DND-41 (cell line): ENCODE measurements at regions not wholly inside any gene's neighbourhood (a gene's known extent, or its start where the extent isn't known, plus 50 kb on each side); places are given as distances from the start of the nearest gene placed in this dataset.

Experiments used
- ATAC-seq: fragments of 200-7000 bp; cut with Tn5 transposase; 3 replicates; pipeline ENCODE4 v1.9.1; 2021; ENCODE audit warnings: low read depth; ENCODE audit not compliant: insufficient read depth
- DNase-seq: peaks from one replicate; pipeline ENCODE4 v3.0.0-alpha.2; 2020
- H2AFZ ChIP-seq: 2 replicates; pipeline ENCODE4 v1.6.0; 2012; ENCODE audit warnings: low read depth, low read length
- H3K27ac ChIP-seq: 2 replicates; pipeline ENCODE4 v1.5.1; 2012; ENCODE audit warnings: low read length, inconsistent platforms
- H3K27me3 ChIP-seq: fragments of 200-600 bp; sonication (generic); 2 replicates; pipeline ENCODE4 v1.6.0; 2012; ENCODE audit warnings: low read length, mild to moderate bottlenecking, inconsistent platforms; ENCODE audit not compliant: insufficient read depth, poor library complexity
- H3K36me3 ChIP-seq: 2 replicates; pipeline ENCODE4 v1.5.1; 2012; ENCODE audit warnings: low read length, inconsistent platforms; ENCODE audit not compliant: insufficient read depth
- H3K4me1 ChIP-seq: 2 replicates; pipeline ENCODE4 v1.5.1; 2012; ENCODE audit warnings: mild to moderate bottlenecking, low read length; ENCODE audit not compliant: insufficient read depth
- H3K4me2 ChIP-seq: 2 replicates; pipeline ENCODE4 v1.6.0; 2012; ENCODE audit warnings: mild to moderate bottlenecking, moderate library complexity, low read length, inconsistent platforms; ENCODE audit not compliant: insufficient read depth
- H3K4me3 ChIP-seq, 2 experiments: fragments of 200-600 bp in 1 of 2; shearing (Covaris generic) in 1 of 2; 2 replicates each; pipeline ENCODE4 v1.5.1; 2012 to 2016; ENCODE audit warnings: inconsistent platforms in 2 of 2, low read length in 2 of 2, mild to moderate bottlenecking in 2 of 2, low read depth in 1 of 2, moderate library complexity in 1 of 2
- H3K79me2 ChIP-seq: 2 replicates; pipeline ENCODE4 v1.6.0; 2012; ENCODE audit warnings: low read length, inconsistent platforms; ENCODE audit not compliant: insufficient read depth
- H3K9ac ChIP-seq: 2 replicates; pipeline ENCODE4 v1.6.0; 2012; ENCODE audit warnings: low read depth, mild to moderate bottlenecking, inconsistent platforms, low read length, moderate library complexity
- H3K9me3 ChIP-seq: 2 replicates; pipeline ENCODE4 v1.5.1; 2012; ENCODE audit warnings: low read length, moderate library complexity, mild to moderate bottlenecking, inconsistent platforms; ENCODE audit not compliant: insufficient read depth, severe bottlenecking
- H4K20me1 ChIP-seq: 2 replicates; pipeline ENCODE4 v1.6.0; 2012; ENCODE audit warnings: low read length; ENCODE audit not compliant: insufficient read depth
- EZH2 ChIP-seq: IDR thresholded peaks from 3 replicates; pipeline ENCODE4 v1.6.1; 2012; ENCODE audit warnings: borderline replicate concordance, low read depth, mild to moderate bottlenecking, moderate library complexity, low read length, inconsistent platforms; ENCODE audit not compliant: severe bottlenecking
- TF ChIP-seq, protein P1 (sequence below): IDR thresholded peaks from 2 replicates; pipeline ENCODE4 v1.5.1; 2012; ENCODE audit warnings: borderline replicate concordance, low read length, moderate library complexity, mild to moderate bottlenecking; ENCODE audit not compliant: poor library complexity, severe bottlenecking; ENCODE audit errors: extremely low read depth

DNA sequence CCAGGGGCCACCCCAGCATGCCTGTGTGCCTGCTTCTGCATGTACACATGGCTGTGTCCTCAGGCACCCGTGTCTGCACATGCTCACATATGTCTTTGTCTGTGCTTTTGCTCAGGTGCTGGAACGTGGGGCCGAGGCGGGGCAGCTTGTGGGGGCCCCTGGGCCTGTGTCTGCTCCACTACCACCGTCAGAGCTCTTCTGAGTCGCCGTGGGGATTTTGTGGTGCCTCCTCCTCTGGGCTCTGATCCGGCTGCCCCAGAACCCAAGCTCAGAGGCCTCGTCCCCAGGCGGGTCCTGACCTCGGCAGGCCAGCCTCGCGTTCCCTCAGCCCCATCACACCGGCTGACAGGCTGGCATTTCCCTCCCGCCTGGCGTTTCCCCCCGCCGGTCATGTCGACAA, 104.6 kb upstream of the ACTRT2 start:
- peaks cover 5% of the 10 kb centered on the region for H3K9me3 ChIP-seq

DNA sequence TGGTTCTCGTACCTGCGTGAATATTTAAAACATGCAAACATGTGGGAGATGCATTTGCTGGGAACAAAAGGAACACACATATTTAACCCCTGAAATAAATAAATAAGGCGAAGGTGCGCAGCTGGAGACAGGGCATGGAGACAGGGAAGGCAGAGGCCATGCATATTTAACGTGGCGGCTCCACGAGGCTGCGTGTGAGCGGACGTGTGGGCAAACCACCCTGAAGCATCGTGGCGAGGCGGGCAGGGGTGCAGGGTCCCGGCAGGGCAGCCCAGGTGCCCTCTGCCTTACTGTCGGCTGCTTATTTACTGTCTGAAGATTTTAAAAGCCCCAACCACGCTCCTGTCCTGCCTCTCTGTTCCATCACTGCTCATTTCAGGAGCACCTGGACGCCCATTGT, 104.0 kb upstream of the ACTRT2 start:
- DNase-seq (no peak), ATAC-seq (no peak)
- no peak overlapping the region for H3K9ac ChIP-seq
- H4K20me1 ChIP-seq = no peaks in the 10 kb centered on the region
- TF ChIP-seq, protein P1, sequence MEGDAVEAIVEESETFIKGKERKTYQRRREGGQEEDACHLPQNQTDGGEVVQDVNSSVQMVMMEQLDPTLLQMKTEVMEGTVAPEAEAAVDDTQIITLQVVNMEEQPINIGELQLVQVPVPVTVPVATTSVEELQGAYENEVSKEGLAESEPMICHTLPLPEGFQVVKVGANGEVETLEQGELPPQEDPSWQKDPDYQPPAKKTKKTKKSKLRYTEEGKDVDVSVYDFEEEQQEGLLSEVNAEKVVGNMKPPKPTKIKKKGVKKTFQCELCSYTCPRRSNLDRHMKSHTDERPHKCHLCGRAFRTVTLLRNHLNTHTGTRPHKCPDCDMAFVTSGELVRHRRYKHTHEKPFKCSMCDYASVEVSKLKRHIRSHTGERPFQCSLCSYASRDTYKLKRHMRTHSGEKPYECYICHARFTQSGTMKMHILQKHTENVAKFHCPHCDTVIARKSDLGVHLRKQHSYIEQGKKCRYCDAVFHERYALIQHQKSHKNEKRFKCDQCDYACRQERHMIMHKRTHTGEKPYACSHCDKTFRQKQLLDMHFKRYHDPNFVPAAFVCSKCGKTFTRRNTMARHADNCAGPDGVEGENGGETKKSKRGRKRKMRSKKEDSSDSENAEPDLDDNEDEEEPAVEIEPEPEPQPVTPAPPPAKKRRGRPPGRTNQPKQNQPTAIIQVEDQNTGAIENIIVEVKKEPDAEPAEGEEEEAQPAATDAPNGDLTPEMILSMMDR = no peak
- no peak for TF ChIP-seq EZH2
- no peak overlapping the region for H2AFZ ChIP-seq
- H3K36me3 ChIP-seq = no peaks in the 10 kb centered on the region
- no peak overlapping the region for H3K27ac ChIP-seq
- H3K9me3 ChIP-seq = peaks cover 5% of the 10 kb centered on the region
- H3K4me3 ChIP-seq = no peak overlapping the region
- H3K27me3 ChIP-seq = no peaks in the 10 kb centered on the region
- no peaks in the 10 kb centered on the region for H3K4me1 ChIP-seq
- H3K4me2 ChIP-seq = no peak overlapping the region
- H3K79me2 ChIP-seq = no peaks in the 10 kb centered on the region

More for the DNA sequence above, 104.6 kb upstream of the ACTRT2 start:
- Histone ChIP-seq H3K79me2 (no peaks in the 10 kb centered on the region), H3K27me3 (no peaks in the 10 kb centered on the region), H3K4me2 (no peak overlapping the region), H2AFZ (no peak overlapping the region), H3K9ac (no peak overlapping the region), H3K27ac (no peak overlapping the region), H3K36me3 (no peaks in the 10 kb centered on the region), H3K4me1 (no peaks in the 10 kb centered on the region), H4K20me1 (no peaks in the 10 kb centered on the region), H3K4me3 (no peak overlapping the region)
- ATAC-seq (no peak), DNase-seq (no peak)
- TF ChIP-seq EZH2 = no peak

DNA sequence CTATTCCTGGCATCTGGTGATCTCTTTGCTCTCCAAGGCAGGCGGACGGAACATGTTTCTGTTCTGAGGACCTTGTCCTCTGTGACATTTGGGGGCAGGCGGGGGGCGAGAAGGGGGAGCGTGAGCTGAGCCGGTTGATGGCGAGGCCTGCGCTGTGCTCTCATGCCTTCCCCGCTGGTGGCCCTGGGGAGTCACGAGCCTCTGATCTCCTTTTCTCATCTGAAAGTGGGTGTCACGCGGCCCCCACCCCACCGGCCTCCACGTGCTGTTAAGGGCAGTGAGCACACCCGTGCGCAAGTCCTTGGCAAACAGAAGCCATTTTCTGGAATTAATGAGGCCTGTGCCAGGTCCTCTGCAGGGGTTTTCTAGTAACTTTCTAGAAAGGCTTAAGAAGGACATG, 102.8 kb upstream of the ACTRT2 start:
- Histone ChIP-seq H4K20me1 (no peaks in the 10 kb centered on the region), H3K79me2 (no peaks in the 10 kb centered on the region), H3K9ac (no peak overlapping the region), H2AFZ (no peak overlapping the region), H3K9me3 (peaks cover 5% of the 10 kb centered on the region), H3K27ac (no peak overlapping the region), H3K4me2 (no peak overlapping the region), H3K4me3 (no peak overlapping the region), H3K27me3 (no peaks in the 10 kb centered on the region), H3K4me1 (no peaks in the 10 kb centered on the region), H3K36me3 (no peaks in the 10 kb centered on the region)
- TF ChIP-seq, protein P1 = no peak
- TF ChIP-seq EZH2 = no peak
- DNase-seq = no peak
- no peak for ATAC-seq

DNA sequence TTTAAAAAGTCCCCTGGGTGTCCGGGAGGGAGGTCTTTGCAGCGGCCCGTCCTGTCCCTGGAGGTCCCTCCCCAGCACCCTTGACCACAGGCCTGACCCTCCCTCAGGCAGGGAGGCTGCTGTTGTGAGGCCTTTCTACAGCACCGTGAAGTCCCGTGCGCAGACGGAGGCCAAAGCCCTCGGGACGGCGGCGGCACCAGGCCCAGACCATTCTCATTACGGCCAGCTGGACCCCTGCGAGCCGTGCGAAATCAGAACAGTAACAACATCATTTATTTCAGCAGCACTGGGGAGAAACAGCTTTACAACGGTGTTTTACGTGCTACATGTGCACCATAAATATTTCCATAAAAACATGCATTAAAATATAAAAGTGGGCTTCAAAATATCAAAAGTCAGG, 101.4 kb upstream of the ACTRT2 start:
- H3K4me2 ChIP-seq = no peak overlapping the region
- TF ChIP-seq, protein P1 = no peak
- TF ChIP-seq EZH2 = no peak
- H3K27me3 ChIP-seq = no peaks in the 10 kb centered on the region
- no peak overlapping the region for H2AFZ ChIP-seq
- no peaks in the 10 kb centered on the region for H4K20me1 ChIP-seq
- H3K36me3 ChIP-seq = no peaks in the 10 kb centered on the region
- H3K9me3 ChIP-seq = peaks cover 5% of the 10 kb centered on the region
- no peak overlapping the region for H3K9ac ChIP-seq
- no peaks in the 10 kb centered on the region for H3K4me1 ChIP-seq
- H3K4me3 ChIP-seq = no peak overlapping the region
- ATAC-seq (no peak), DNase-seq (no peak)
- H3K27ac ChIP-seq = no peak overlapping the region
- H3K79me2 ChIP-seq = no peaks in the 10 kb centered on the region
